BJ (cell line): ENCODE measurements at regions not wholly inside any gene's neighbourhood (a gene's known extent, or its start where the extent isn't known, plus 50 kb on each side); places are given as distances from the start of the nearest gene placed in this dataset.

Experiments
- CTCF ChIA-PET: fragments of 350-600 bp; formaldehyde crosslinking; extraction: SDS; loops from one replicate; lab custom pipeline; 2021; ENCODE audit warnings: antibody characterized with exemption, inconsistent platforms; lab: Yijun Ruan, JAX
- POLR2A ChIA-PET: fragments of 300-600 bp; sonication (Branson Sonifier 250); formaldehyde crosslinking; extraction: SDS; loops from one replicate; lab custom pipeline; 2021; ENCODE audit warnings: antibody characterized with exemption; lab: Charles Lee
- DNase-seq: peaks from one replicate; pipeline ENCODE4 v3.0.0-alpha.2; 2011; ENCODE audit warnings: low read depth
- H3K27me3 ChIP-seq: 2 replicates; pipeline ENCODE4 v1.6.0; 2011; ENCODE audit warnings: low read length; ENCODE audit not compliant: control insufficient read depth, insufficient read depth
- H3K36me3 ChIP-seq: 2 replicates; pipeline ENCODE4 v1.5.1; 2011; ENCODE audit warnings: low read length; ENCODE audit not compliant: control insufficient read depth, insufficient read depth
- H3K4me3 ChIP-seq: 2 replicates; pipeline ENCODE4 v1.5.1; 2011; ENCODE audit warnings: low read depth, mild to moderate bottlenecking, control low read depth, low read length
- TF ChIP-seq, protein P1 (sequence below): IDR thresholded peaks from 2 replicates; pipeline ENCODE4 v1.5.1; 2011; ENCODE audit warnings: low read depth, mild to moderate bottlenecking, control low read depth, inconsistent platforms, low read length, moderate library complexity; ENCODE audit not compliant: insufficient read depth

DNA sequence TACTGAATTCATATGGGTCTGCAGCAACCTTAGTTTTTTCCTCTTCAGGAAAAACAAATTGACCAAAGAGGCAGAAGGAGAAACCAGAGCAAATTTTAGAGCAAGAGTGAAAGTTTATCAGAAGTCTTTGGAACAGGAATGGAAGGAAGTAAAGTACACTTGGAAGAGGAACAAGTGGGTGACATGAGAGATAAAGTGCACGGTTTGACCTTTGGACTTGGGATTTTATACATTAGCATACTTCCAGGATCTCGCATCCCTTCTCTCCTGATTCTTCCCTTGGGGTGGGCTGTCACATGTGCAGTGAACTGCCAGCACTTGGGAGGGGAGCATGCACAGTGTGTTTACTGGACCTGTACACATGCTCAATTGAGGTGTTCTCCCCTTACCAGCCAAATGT lies 754.8 kb upstream of the ADAMTS5 start:
- H3K27me3 ChIP-seq = no peaks in the 10 kb centered on the region
- no peaks in the 10 kb centered on the region for H3K36me3 ChIP-seq
- H3K4me3 ChIP-seq = no peak overlapping the region
- no peak for DNase-seq
- TF ChIP-seq, protein P1, sequence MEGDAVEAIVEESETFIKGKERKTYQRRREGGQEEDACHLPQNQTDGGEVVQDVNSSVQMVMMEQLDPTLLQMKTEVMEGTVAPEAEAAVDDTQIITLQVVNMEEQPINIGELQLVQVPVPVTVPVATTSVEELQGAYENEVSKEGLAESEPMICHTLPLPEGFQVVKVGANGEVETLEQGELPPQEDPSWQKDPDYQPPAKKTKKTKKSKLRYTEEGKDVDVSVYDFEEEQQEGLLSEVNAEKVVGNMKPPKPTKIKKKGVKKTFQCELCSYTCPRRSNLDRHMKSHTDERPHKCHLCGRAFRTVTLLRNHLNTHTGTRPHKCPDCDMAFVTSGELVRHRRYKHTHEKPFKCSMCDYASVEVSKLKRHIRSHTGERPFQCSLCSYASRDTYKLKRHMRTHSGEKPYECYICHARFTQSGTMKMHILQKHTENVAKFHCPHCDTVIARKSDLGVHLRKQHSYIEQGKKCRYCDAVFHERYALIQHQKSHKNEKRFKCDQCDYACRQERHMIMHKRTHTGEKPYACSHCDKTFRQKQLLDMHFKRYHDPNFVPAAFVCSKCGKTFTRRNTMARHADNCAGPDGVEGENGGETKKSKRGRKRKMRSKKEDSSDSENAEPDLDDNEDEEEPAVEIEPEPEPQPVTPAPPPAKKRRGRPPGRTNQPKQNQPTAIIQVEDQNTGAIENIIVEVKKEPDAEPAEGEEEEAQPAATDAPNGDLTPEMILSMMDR = no peak
- CTCF ChIA-PET = no interaction called here
- POLR2A ChIA-PET = interaction anchor here (0.6 kb wide), 1 partner anchor 1003 kb away, joined by 4 read pairs; no protein-coding TSS in a partner anchor

DNA sequence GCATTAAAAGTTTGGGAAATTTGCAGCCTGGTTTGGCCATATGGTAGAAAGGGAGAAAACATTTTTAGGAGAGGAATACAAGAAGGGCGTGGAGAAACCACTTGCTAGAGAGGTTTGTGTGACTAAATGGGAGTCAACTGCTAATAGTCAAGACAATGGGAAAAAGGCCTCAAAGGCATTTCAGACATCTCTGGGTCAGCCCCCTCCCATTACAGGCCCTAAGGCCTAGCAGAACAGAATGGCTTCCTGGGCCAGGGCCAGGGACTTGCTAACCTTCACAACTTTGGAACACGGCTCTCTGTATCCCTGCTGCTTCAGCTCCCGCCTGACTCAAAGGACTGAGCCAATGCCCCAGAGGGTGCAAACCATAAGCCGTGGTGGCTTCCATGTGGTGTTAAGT lies 752.3 kb upstream of the ADAMTS5 start:
- ChIA-PET POLR2A (no interaction called here), CTCF (no interaction called here)
- Histone ChIP-seq H3K27me3 (no peaks in the 10 kb centered on the region), H3K4me3 (no peak overlapping the region), H3K36me3 (no peaks in the 10 kb centered on the region)
- DNase-seq = no peak
- TF ChIP-seq, protein P1 = no peak

DNA sequence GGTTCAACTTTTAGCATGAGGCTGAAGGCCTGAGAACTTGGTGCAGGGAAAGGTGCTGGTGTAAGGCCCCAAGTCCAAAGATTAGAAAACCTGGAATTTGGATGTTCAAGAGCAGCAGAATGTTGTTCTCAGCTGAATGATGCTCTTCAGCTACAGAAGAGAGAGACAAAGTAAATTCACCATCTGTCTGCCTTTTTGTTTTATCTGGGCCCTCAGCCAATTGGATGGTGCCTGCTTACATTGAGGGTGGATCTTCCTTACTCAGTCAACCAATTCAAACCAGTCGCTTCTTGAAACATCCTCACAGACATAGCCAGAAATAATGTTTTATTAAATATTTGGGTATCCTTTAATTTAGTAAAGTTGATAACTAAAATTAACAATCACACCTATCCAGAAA lies 748.2 kb upstream of the ADAMTS5 start:
- TF ChIP-seq, protein P1 = no peak
- no peak for DNase-seq
- no peaks in the 10 kb centered on the region for H3K36me3 ChIP-seq
- H3K27me3 ChIP-seq = no peaks in the 10 kb centered on the region
- H3K4me3 ChIP-seq = no peak overlapping the region
- CTCF ChIA-PET = no interaction called here
- POLR2A ChIA-PET = no interaction called here

DNA sequence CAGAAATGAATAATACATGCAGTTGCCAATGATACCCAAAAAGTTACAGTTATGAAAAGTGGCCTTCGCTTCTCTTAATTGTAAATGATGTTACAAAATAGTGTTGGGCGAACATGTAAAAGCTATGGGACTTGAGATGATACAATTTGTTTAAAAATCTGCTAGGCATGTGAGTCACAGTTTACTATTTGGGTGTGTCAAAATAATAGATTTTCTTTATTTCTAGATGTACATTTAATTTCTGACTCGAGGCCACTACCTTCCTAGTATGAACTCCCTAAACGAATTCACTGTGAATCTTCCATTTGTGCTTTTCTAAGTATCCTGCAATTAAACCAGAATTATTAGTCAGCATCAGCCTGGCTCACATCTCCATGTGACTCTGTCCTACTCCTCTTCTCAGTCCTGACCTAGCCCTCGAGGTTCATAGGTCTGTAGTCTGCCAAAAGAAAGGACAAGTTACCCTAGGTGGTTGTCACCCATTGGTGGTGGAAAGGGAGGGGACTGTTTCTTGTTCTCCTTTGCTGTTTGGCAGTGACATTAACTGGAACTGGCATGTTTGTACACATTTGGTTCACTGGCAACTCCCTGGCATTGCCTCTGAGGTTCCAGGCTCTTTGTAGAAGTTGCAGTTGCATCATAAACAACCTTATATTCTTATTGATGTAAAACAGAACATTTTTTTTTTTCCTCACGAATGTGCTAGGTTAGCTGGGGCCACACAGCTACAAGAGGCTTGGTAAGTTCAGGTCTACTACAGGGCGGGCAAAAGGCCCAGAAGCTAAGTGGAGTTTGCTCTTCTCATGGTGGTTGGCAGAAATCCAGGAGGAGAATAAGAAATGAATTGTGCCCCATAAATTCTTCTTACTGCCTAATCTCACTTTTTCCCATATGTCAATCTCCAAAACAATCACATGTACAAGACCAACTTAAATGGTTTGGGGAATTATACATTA lies 746.5 kb upstream of the ADAMTS5 start:
- ChIA-PET CTCF (interaction anchor here (0.5 to 0.7 kb wide), 2 partner anchors 361 to 1017 kb away, joined by 3 to 4 read pairs; no protein-coding TSS in a partner anchor), POLR2A (no interaction called here)
- no peak overlapping the region for H3K4me3 ChIP-seq
- no peak for DNase-seq
- TF ChIP-seq, protein P1 = no peak
- H3K27me3 ChIP-seq = no peaks in the 10 kb centered on the region
- H3K36me3 ChIP-seq = no peaks in the 10 kb centered on the region

DNA sequence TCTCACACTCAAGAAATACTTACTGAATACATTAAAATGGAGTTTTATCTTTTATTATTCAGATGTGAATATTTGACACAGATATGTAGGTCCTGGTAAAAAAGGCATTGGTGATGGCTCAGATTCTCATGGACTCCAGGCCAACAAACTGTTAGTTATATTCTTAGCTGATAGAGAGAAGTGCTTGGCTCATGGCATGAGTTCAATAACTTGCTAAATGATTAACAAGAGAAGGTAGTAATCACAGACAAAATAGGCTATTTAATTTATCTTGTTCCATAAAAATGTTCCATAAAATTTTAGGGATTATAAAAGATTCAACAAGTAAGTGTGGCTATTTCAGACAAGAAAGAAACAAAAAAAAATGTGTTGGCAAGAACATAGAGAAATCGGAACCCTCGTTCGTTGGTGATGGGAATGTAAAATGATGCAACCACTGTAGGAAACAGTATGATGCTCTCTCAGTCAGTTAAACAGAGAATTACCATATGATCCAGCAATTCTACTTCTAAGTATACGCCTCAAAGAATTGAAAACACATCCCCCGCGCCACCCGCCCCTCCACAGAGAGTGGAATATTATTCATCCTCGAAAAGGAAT lies 737.8 kb upstream of the ADAMTS5 start:
- no peak overlapping the region for H3K4me3 ChIP-seq
- DNase-seq = no peak
- ChIA-PET POLR2A (no interaction called here), CTCF (interaction anchor here (0.6 to 4.2 kb wide), 9 partner anchors 139 to 1735 kb away, joined by 3 to 24 read pairs (median 5); no protein-coding TSS in a partner anchor)
- TF ChIP-seq, protein P1 = no peak
- no peaks in the 10 kb centered on the region for H3K36me3 ChIP-seq
- no peaks in the 10 kb centered on the region for H3K27me3 ChIP-seq
